IPS DF 4.7 (cell line): ENCODE measurements at regions not wholly inside any gene's neighbourhood (a gene's known extent, or its start where the extent isn't known, plus 50 kb on each side); places are given as distances from the start of the nearest gene placed in this dataset.

Experiments
- DNase-seq: peaks from one replicate; pipeline ENCODE4 v3.0.0-alpha.2; 2013; ENCODE audit warnings: low spot score; ENCODE audit errors: extremely low read depth

DNA sequence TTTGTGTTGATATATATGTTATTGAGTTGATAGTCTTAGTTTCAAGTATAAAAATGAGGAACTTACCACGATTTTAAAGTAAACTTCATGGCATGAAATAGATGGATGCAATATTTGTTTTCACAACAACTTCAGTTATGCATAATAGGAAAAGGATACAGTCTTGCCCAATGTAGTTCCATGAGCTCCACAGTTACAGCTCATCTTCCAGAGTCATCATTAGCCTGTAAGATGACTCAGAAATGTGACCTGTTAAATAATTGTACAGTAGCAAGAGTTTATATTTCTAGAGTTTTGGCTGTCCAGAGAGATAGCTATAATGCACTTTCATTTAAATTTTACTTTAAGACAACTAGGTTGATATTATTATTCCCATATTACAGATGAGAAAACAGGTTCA lies 80.9 kb upstream of the ARHGAP28 start:
- no peak for DNase-seq

DNA sequence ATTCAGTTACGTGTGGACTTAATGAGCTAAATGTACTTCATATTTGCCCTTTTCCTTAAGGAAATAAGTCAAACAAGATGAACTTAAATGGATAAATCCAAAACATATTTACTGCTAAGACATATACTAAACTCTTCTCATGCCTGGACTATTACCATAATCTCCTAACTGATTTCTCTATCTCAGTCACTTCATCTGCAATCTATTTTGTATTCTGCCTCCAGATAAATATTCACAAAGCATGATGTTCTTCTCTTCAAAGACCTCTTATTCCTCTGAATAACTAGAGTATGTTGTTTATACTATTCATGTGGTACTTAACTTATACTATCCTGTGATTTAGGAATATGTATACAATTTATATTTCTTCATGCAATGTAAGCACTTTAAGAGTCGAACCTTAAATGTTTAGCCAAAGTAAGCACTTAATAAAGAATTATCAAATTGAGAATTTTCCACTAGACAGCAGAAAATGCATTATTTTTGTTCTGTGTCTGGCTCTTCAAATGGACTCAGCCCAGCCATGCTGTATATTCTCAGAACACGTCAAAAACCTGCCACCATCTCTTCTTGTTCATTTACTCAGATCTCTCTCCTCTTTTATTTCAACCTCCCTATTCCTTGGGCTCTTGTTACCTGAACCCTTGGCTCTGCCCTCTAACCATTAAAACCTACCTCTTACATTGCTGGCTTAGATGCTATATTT lies 79.9 kb upstream of the ARHGAP28 start:
- DNase-seq, result no peak

DNA sequence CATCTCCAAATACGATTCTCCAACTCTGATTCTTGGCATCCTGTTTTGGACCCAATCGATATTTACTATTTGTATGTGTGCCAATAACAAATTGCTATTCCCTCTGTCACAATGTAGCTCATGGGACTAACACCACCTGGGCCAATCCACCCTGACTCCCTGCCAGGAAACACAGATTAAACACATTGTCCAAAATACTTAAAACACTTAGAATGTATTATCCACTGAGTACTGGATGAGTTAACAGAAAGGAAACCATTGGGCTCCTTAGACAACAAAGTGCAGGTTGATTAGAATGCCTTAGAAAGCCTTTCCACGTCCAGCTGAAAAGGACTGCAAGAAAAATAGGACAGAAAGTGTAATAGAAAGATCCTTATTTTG lies 79.4 kb upstream of the ARHGAP28 start:
- DNase-seq, result no peak

DNA sequence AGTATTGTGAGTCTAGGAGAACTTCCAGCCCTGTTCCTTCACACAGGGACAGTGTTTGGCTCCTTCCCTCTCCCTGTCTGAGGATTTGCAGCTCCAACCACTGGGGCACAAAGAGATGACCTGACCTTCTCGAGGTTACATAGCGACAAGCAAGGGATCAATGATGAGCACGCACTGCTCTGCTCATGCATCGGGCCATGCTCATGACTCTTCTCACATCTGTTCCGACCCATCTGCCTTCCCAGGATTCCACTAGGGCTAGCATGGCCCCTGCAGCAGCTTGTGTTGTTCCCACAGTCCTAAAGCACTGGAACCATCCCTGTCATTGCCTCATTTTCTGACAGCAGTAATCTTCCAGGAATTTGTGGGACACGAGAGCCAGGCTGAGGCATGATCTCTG lies 78.8 kb upstream of the ARHGAP28 start:
- DNase-seq, result no peak

DNA sequence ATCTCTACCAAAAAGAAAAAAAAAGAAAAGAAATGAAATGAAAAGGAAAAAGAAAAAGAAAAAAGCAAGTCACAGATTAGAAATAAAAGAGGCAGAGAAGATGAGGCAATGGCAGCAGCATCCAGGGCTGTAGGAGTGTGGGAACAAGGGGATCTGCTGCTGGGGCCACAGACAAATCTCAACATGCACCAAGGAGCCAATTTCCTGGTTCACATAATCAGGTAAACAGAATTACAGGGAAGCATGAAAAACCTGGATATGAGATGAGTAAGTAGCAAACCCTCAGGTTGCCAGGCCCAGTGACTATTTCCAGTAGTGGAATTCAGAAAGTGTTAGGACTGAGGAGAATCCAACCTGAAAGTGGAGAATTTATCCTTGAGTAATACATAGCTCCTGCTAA lies 77.4 kb upstream of the ARHGAP28 start:
- no peak for DNase-seq

DNA sequence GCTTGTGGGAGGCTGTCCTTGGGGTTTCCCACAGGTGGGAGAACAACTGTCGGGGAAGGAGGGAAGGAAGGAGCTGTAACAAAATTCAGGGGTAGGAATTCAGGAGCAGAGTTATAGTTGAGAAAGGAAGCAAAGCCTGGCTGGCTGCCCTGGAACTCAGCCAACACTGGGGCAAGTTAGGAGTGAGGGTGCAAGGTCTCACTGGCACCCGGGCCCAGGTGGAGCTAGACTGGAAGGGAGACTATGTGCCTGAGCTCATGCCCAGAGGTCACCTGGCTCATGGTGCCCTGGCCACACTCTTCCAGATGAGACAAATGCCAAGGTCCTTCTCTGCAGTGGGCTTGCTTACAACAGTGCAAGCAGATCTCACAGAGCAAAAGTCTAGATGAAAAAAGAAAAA lies 75.6 kb upstream of the ARHGAP28 start:
- DNase-seq, result no peak

DNA sequence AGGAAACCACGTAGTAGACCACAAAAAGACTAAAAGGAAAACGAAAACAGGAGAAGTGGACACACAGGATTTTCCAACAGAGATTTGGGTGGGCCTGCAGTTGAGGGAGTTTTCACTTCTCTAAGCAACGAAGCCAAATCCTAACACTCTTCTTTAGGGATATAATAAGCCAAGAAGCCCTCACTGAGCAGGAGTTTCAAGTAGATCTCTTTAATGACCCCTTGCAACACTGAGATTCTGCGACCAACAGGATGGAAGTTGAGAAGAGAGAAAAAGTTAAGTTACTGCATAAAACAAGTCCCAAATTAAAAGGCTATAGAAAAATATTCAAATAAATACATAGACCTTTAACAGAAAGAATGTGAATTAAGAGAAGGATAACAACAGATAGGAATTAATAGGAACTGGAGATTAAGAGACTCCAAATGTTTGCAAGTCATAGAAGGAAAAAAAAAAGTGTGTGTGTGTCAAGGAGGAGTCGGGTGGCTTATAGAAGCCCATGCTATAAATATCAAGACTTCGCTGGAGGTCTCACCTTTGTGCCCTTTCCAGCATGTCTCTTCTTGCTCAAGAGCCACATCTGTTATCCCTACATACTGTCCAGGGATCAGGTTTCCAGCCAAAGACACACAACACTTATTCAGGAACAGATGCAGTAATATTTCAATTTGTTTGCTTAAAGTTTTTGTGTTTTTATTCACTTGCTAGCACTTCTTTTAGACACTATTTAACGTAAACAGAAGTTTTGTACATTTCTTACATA lies 69.4 kb upstream of the ARHGAP28 start:
- no peak for DNase-seq

DNA sequence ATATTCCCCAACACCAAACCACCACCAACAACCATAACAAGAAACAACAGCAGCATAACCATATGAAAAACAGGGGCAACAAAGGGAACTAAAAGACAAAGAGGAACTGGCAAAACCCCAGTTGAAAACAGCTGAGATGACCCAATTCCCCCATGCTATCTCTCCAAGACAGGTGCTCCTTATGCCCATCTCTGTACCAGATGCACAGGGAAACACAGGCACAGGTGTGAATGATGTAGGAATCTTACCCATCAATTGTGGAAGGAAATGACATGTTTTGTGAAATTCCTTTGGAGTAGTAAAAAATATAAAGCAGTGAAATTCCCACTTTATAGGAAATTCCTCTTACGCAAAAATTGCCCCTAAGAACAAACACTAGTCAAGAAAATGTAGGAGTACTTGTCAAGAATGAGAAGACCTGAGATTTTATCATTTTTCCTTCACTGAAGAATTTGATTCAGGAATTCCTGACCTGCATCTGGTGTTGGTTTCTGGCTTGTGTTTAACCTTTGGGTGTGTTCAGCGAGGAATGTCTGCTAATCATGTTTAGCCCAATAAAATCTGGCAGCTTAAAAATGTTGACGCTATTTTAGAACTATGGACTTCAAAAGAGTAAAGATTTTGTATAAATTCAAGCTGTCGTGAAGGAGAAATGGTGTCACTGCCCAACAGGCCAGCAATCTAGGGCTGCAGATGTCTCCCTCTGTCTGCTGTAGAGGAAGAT lies 67.7 kb upstream of the ARHGAP28 start:
- DNase-seq, result no peak

DNA sequence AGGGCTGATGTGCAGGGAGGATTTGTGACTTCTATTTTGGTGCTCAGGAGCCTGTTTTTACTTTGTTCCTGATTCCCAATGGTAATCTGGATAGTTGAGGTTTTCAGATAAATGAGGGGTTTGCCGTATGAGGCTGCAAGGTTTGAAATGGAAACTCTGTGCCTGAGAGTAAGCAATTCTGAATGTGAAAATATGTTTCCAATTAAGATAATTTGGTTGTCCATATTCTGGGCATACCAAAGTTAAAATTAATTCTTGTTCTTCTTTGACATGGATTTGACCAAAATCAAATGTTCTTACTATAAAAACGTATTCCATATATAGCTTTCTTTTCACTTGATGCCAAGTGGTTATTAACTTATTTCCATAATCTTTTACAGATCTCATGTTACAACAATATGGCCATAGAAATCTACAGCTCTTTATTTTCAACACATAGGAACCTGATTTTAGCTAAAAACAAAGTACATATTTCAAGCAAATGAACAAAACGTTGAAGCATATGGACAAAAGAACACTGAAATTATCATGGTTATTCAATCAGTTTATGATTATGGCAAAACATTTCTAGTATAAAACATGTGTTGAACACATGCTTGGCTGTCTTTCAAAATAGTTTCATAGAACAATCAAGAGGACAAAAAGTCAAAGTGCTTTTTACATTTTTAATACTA lies 63.4 kb upstream of the ARHGAP28 start:
- no peak for DNase-seq

DNA sequence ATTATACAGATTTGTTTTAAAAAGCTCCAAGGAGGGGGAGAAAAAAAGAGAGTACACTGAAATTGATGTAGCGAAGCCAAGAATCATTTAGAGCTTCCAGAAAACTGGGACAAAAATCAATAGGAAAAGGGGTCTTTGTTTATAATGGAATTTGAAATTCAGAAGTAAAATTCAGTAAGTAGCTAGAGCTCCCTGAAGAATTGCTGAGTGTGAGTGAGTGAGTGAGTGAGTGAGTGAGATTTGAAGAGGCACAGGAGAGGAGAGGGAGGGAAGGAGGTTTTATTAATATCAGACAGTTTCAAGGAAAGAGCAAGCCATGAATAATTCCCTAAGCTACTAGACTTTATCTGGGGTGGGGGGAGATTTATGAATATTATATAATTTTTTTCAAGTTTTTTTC lies 60.7 kb upstream of the ARHGAP28 start:
- no peak for DNase-seq

DNA sequence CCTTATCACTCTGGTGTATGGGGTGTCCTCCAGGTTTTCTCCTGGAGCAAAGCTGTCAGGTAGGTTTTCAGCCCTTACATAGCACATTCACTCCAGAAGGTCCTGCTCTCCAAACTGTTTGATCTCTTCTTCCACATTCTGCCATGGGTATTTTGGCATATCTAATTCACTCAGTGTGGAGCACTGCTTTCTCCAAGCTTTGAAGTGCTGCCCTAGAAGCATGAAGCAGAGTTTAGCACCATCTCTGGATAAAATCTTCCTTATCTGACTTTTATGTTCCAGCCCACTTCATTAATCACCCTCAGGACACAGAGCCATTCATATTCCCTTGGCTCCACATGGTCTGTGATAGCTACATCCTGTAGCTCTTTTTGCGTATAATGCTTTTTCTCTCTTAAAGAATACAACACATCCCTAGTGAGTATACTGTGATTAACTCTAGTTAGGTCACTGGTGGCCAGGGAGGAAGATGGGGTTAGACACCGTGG lies 56.7 kb upstream of the ARHGAP28 start:
- no peak for DNase-seq

DNA sequence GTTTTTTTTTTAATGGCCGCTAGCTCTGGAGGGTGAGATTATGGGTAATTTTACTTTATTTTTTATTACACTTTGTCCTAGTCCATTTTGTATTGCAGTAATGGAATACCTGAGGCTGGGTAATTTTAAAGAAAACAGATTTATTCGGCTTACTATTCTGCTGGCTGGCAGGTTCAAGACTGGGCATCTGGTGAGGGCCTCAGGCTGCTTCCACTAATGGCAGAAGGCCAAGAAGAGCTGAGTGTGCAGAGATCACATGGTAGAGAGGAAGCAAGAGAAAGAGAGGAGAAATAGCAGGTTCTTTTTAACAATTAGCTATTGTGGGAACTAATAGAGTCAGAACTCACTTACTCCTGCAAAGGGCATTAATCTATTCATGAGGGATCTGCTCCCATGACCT lies 52.4 kb upstream of the ARHGAP28 start:
- DNase-seq, result no peak

DNA sequence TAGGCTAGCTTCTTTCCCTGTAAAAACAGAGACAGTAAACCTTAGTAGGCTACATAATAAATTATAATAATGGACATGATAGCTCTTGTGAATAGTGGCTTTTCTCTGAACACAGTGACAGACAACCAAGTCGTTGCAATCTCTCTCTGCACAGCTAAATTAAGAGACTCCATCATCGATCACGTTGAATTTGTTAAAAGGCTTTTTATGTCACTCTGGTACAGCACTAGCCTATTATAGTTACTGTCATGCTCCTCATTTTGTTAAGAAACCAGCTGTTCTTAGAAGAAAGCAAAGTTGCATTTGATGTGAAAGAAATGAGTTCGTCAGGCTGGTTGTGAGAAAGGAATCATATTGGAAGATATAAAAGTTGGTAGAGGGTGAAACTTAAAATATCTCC lies 50.3 kb upstream of the ARHGAP28 start:
- no peak for DNase-seq
